ENCODE measurements at regions not wholly inside any gene's neighbourhood (a gene's known extent, or its start where the extent isn't known, plus 50 kb on each side); places are given as distances from the start of the nearest gene placed in this dataset.

DNA sequence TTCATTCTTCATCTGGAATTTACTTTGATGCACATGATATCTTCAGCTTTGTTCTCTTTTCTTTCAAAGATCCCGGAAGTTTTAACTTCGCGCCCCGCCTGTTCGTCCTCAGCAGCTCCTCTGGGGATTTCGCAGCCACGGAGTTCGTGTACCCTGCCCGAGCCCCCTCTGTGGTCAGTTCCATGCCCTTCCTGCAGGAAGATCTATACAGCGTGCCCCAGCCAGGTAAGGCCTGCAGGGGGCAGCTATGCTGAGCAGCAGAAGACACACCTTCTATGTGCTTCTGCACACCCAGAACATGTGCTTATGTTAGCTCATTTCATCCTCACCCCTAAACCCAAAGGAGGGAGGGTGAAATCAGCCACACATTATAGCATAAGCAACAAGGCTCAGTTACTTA lies 79.7 kb upstream of the LYZL2 start:
- TF ChIP-seq, protein P1, sequence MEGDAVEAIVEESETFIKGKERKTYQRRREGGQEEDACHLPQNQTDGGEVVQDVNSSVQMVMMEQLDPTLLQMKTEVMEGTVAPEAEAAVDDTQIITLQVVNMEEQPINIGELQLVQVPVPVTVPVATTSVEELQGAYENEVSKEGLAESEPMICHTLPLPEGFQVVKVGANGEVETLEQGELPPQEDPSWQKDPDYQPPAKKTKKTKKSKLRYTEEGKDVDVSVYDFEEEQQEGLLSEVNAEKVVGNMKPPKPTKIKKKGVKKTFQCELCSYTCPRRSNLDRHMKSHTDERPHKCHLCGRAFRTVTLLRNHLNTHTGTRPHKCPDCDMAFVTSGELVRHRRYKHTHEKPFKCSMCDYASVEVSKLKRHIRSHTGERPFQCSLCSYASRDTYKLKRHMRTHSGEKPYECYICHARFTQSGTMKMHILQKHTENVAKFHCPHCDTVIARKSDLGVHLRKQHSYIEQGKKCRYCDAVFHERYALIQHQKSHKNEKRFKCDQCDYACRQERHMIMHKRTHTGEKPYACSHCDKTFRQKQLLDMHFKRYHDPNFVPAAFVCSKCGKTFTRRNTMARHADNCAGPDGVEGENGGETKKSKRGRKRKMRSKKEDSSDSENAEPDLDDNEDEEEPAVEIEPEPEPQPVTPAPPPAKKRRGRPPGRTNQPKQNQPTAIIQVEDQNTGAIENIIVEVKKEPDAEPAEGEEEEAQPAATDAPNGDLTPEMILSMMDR (IDR thresholded peaks at IDR 0.05), result no peak
- no peak for TF ChIP-seq POLR2A (IDR thresholded peaks at IDR 0.05)
